GM18867 (cell line): ENCODE measurements at regions not wholly inside any gene's neighbourhood (a gene's known extent, or its start where the extent isn't known, plus 50 kb on each side); places are given as distances from the start of the nearest gene placed in this dataset.

ENCODE experiments used
- ATAC-seq: cut with Tn5 transposase; IDR thresholded peaks from one replicate; pipeline ENCODE4 v1.9.1; 2021; ENCODE audit warnings: mild to moderate bottlenecking, moderate library complexity; ENCODE audit not compliant: unreplicated experiment

DNA sequence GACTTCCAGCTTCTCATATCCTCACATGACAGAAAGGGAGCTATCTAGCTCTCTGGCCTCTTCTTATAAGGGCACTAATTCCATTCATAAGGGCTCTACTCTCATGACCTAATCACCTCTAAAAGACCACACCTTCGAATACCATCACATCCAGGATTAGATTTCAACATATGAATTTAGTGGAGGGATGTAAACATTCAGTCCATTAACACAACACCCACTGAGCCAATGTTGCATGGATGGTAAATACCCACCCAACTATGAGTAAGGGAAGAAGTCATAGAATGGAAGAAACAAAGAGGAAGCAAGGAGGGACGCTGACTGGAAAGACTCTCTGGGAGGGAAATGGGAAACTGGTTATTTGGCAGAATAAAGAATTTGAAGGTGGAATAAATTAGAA is 112.6 kb upstream of the CCDC112 start:
- no peak for ATAC-seq

GRCh38 chr5:115402822-115403577 is 106.5 kb upstream of the CCDC112 start:
- ATAC-seq: no peak

GRCh38 chr5:115402092-115402491 is 105.6 kb upstream of the CCDC112 start:
- ATAC-seq: no peak

GRCh38 chr5:115398719-115399118 is 102.3 kb upstream of the CCDC112 start:
- ATAC-seq: no peak

DNA sequence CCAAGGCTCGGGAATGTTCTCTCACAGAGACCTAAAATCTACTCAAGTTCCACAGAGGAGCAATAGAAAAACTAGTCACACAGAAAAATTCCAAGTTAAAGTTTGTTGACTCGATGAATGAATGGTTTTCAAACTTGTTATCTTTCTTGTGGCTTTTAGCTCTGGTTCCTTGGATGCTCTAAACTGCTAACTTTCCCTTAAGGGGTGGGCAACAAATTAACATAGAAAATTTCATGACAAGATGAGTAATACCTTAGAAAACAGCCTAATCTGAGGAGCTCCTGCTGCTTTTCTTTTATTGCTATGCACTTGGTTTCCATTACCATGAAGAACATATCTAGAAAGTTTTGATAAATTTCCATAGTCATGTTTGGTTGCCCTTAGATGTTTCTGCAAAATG is 100.2 kb upstream of the CCDC112 start:
- ATAC-seq: no peak

GRCh38 chr5:115396081-115396480 is 99.6 kb upstream of the CCDC112 start:
- no peak for ATAC-seq

DNA sequence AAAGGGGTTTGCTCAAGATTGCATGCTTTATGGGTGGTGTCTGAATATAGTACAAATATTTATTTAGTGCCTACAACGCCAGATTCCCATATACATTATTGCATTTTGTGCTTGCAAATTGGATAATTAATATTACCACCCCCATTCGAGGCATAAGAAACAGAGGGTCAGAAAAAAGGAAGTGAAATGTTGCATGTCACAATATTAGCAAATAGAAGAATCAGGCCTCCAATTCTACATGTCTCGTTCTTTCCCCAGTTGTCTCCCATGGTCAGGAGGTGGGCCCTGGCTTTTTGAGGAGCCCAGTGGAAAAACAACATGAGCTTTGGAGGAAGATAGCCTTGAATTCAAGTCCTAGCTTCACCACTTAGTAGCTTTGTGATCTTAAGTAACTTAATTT is 98.1 kb upstream of the CCDC112 start:
- ATAC-seq: no peak

GRCh38 chr5:115393239-115393638 is 96.8 kb upstream of the CCDC112 start:
- no peak for ATAC-seq

DNA sequence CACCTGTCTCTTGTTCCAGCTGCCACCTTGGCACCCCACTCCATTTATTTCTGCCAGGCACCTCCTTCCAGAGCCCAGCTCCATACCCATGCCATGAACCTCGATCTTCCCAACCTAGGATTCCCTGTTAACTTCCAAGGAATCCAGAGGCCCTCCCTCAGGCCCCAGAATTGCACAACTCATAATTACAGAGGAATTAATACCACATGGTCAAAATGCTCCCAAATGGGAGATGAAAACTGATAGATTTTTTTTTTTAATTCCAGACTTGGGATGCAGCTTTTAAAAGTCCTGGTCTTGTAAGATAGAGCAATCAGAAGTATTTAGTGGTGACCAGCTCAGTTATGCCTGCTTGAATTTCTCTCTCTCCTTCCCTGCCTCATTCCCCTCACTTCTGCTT is 96.2 kb upstream of the CCDC112 start:
- ATAC-seq: no peak

- ATAC-seq: no peak
Observed at GRCh38 chr5:115391780-115392179, 95.3 kb upstream of the CCDC112 start.

GRCh38 chr5:115389799-115390382 is 93.4 kb upstream of the CCDC112 start:
- ATAC-seq: no peak

GRCh38 chr5:115389034-115389798 is 92.8 kb upstream of the CCDC112 start:
- ATAC-seq: no peak

GRCh38 chr5:115388240-115388639 is 91.8 kb upstream of the CCDC112 start:
- ATAC-seq: no peak

GRCh38 chr5:115387816-115388215 is 91.4 kb upstream of the CCDC112 start:
- no peak for ATAC-seq

- ATAC-seq: no peak
Observed at GRCh38 chr5:115386657-115387056, 90.2 kb upstream of the CCDC112 start.

GRCh38 chr5:115384587-115385375 is 88.3 kb upstream of the CCDC112 start:
- ATAC-seq: no peak

DNA sequence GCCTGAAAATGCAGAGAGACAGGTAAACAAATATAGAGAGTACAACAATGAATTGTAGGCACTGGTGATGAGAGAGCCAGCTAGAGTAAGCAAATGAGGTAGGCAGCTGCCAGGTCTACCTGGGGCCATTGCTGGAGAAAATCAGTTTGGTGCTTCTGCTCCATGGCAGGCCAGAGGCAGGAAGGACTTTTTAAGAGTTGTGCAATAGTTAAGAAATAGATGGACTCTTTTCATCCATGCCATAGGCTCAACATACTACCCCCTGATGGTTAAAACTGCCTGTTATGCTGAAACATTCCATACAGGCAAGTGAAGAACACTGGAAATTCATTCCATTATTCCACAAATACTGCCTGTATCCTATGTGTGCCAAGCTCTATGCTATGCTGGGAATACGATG is 86.5 kb upstream of the CCDC112 start:
- ATAC-seq: no peak

DNA sequence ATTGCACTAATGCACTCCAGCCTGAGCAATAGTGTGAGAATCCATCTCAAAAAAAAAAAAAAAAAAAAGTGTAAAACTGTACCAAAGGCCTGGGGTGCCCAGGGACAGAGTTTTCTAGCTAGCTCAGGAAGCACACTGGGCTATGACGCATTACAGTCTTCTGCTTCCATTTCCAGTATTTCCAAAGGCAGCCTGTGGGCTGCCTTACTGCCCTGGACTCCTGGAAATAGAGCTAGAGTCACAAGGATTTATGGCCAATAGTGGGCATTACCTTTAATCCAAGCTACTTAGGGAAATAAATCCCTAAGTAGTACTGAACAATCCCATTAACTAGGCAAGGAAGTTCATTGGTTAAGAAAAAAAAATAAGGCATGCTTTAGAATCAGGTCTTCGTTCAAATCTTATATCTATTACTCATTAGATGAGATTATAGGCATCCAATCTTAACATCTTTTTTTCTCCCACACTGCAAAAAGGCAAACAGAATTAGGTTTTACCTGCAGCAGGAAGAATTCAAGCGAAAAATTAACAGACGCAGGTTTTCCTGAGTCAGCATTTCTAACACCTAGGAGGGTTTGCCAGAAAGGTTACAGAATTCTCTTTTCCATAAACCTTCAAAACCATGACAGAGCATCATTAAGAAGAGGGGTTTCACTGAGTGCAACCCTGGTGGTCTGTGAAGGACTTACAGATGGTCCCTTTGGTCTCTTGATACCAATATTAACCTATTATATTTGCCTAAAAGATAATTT is 85.6 kb upstream of the CCDC112 start:
- no peak for ATAC-seq

DNA sequence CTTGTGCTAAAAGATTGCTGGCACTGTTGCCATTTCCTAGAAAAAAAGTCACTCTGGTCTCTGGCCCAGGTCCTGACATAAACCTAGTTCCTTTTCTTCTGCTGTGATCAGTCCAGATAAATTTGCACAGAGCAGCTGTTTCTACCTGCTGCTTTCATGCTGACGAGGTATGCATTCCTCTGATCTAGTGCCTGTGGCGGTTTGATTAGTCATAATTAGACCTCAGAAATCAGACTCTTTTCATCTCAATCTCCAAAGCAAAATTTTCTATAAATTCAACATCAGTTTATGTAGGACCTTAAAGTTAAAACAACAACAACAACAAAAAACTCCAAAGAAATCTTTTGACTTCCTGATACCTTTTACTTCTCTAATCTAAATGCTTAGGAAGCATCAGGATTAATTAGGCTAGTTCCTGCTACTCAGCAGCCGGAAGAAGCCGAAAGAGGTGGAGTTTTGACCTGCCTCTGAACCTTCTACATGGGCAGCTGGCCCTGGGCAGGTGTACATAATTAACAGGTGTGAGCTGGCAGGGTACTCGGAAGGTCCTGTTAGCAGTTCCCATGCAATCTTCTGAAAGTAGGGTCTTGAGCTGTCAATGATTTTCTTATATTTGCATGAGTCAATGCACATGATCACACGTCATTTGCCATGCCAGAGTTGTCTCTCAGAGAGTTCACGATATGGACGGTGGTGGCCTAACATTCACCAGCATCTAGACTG is 83.3 kb upstream of the CCDC112 start:
- peak; percentile 76 for ATAC-seq

DNA sequence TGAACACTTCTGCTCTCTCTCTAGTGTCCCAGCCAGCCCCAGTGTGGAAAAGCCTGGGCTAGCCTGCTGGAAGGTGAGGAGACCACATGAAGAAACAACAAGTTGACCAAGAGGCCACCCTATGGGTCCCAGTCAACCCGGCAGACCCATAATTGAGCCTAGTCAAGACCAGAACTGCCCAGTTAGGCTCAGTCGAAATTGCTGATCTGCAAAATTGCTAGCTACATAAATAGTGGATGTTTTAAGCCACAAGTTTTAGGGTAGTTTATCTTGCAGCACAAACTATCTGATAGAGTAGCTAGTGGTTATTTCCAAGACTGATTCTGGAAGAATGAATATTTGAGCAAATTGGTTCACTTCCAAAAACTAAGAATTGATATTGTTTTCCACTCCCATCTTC is 82.3 kb upstream of the CCDC112 start:
- ATAC-seq: no peak
